CD14-positive monocyte (primary cell): ENCODE measurements at regions not wholly inside any gene's neighbourhood (a gene's known extent, or its start where the extent isn't known, plus 50 kb on each side); places are given as distances from the start of the nearest gene placed in this dataset.

Experiments used
- DNase-seq, 3 donors: peaks; one replicate each; pipeline ENCODE4 v3.0.0-alpha.2; 2011 to 2022
- H2AFZ ChIP-seq: 2 replicates; pipeline ENCODE4 v1.6.0; 2012; ENCODE audit warnings: mild to moderate bottlenecking, low read depth, low read length, inconsistent platforms; ENCODE audit not compliant: insufficient read depth, poor library complexity, severe bottlenecking
- H3K27ac ChIP-seq, 2 donors: 1 replicate in 1 of 2; 2 replicates in 1 of 2; pipeline ENCODE4 v1.5.1; 2012 to 2013; ENCODE audit warnings: low read length in 2 of 2, control low read depth in 1 of 2, inconsistent platforms in 1 of 2, low read depth in 1 of 2, mild to moderate bottlenecking in 1 of 2
- H3K27me3 ChIP-seq, 2 donors: one replicate each; pipeline versions ENCODE4 v1.6.0 to v1.6.1; 2011 to 2013; ENCODE audit warnings: low read length in 2 of 2; ENCODE audit not compliant: control insufficient read depth in 2 of 2, insufficient read depth in 2 of 2
- H3K36me3 ChIP-seq, 2 donors: replicated peaks in 1 of 2; 1 replicate in 1 of 2; 2 replicates in 1 of 2; pipeline versions ENCODE4 v1.5.1 to v1.6.1; 2012 to 2013; ENCODE audit warnings: low read length in 2 of 2, control low read depth in 1 of 2, inconsistent platforms in 1 of 2, mild to moderate bottlenecking in 1 of 2; ENCODE audit not compliant: insufficient read depth in 2 of 2, control insufficient read depth in 1 of 2
- H3K4me1 ChIP-seq, 2 donors: 1 replicate in 1 of 2; 2 replicates in 1 of 2; pipeline versions ENCODE4 v1.5.1 to v1.6.1; 2012 to 2013; ENCODE audit warnings: low read length in 2 of 2, control low read depth in 1 of 2, inconsistent platforms in 1 of 2, mild to moderate bottlenecking in 1 of 2, moderate library complexity in 1 of 2; ENCODE audit not compliant: insufficient read depth in 2 of 2, control insufficient read depth in 1 of 2
- H3K4me2 ChIP-seq: replicated peaks from 2 replicates; pipeline ENCODE3; 2012; ENCODE audit warnings: low read length, moderate library complexity, mild to moderate bottlenecking; ENCODE audit not compliant: poor library complexity, severe bottlenecking; ENCODE audit errors: extremely low read depth
- H3K4me3 ChIP-seq, 3 experiments: fragments of 200-600 bp in 1 of 3; sonication (generic) in 1 of 3; replicated peaks in 1 of 3; 1 replicate in 2 of 3; 2 replicates in 1 of 3; pipeline ENCODE4 v1.5.1; 2011 to 2013; ENCODE audit warnings: low read length in 3 of 3, mild to moderate bottlenecking in 3 of 3, control low read depth in 2 of 3, low read depth in 2 of 3, inconsistent platforms in 1 of 3, moderate library complexity in 1 of 3
- H3K79me2 ChIP-seq: 2 replicates; pipeline ENCODE4 v1.6.0; 2012; ENCODE audit warnings: mild to moderate bottlenecking, control low read depth, inconsistent platforms, low read length, moderate library complexity; ENCODE audit not compliant: insufficient read depth
- H3K9ac ChIP-seq: 2 replicates; pipeline ENCODE4 v1.6.0; 2017; ENCODE audit warnings: low read length, mild to moderate bottlenecking; ENCODE audit not compliant: insufficient read depth, poor library complexity, severe bottlenecking
- H3K9me3 ChIP-seq, 2 donors: replicated peaks in 1 of 2; 1 replicate in 1 of 2; 2 replicates in 1 of 2; pipeline versions ENCODE4 v1.5.1 to v1.6.1; 2012 to 2013; ENCODE audit warnings: low read length in 2 of 2, control low read depth in 1 of 2; ENCODE audit not compliant: control insufficient read depth in 1 of 2, insufficient read depth in 1 of 2
- H4K20me1 ChIP-seq: 2 replicates; pipeline ENCODE4 v1.6.0; 2012; ENCODE audit warnings: mild to moderate bottlenecking, low read length, control low read depth, moderate library complexity; ENCODE audit not compliant: insufficient read depth
- H3K27ac Mint-ChIP-seq, 7 donors: one replicate each; pipeline ENCODE4 v1.8.0; 2020; ENCODE audit warnings: mild to moderate bottlenecking in 7 of 7, mixed read lengths in 7 of 7, moderate library complexity in 6 of 7, inconsistent platforms in 2 of 7
- H3K27me3 Mint-ChIP-seq, 3 donors: one replicate each; pipeline ENCODE4 v1.8.0; 2021 to 2022; ENCODE audit warnings: low read depth in 3 of 3, mild to moderate bottlenecking in 3 of 3, mixed read lengths in 3 of 3, moderate library complexity in 3 of 3, inconsistent platforms in 1 of 3
- H3K36me3 Mint-ChIP-seq, 2 donors: one replicate each; pipeline ENCODE4 v1.8.0; 2020; ENCODE audit warnings: mixed read lengths in 2 of 2, inconsistent platforms in 1 of 2, mild to moderate bottlenecking in 1 of 2
- H3K4me1 Mint-ChIP-seq: one replicate; pipeline ENCODE4 v1.8.0; 2020; ENCODE audit warnings: mild to moderate bottlenecking, mixed read lengths
- H3K4me3 Mint-ChIP-seq, 2 donors: one replicate each; pipeline ENCODE4 v1.8.0; 2020; ENCODE audit warnings: mild to moderate bottlenecking in 2 of 2, mixed read lengths in 2 of 2, moderate library complexity in 1 of 2
- H3K9me3 Mint-ChIP-seq, 7 donors: one replicate each; pipeline ENCODE4 v1.8.0; 2020 to 2022; ENCODE audit warnings: mixed read lengths in 7 of 7, mild to moderate bottlenecking in 6 of 7, moderate library complexity in 6 of 7, inconsistent platforms in 2 of 7
- CTCF ChIP-seq: fragments of 200-600 bp; IDR thresholded peaks from one replicate; pipeline ENCODE4 v1.8.0; 2022; ENCODE audit warnings: antibody characterized with exemption, mild to moderate bottlenecking
- WGBS: methylation state at CpG from one replicate; pipeline ENCODE4 v1.1.5; 2013; ENCODE audit warnings: missing lambda C conversion rate; ENCODE audit not compliant: insufficient coverage; 5-methylcytosine and 5-hydroxymethylcytosine counted together
- intact Hi-C, 2 donors: fragments of 100-400 bp; cut with micrococcal nuclease; formaldehyde crosslinking; loops; one replicate each; pipeline versions ENCODE4 v1.15.0 to v1.15.1; 2023

- H3K4me1 ChIP-seq: no peaks in the 10 kb centered on the region
Observed at GRCh38 chr1:82728206-82728605, 927.5 kb downstream of the ADGRL2 start.

GRCh38 chr1:82724246-82724645 is 923.5 kb downstream of the ADGRL2 start:
- DNase-seq: no peak
- peaks cover 0 to 8% (median 1%) of the 10 kb centered on the region in 7 donors for H3K9me3 Mint-ChIP-seq
- H3K27me3 ChIP-seq: no peaks in the 10 kb centered on the region
- no peak overlapping the region for H3K4me3 Mint-ChIP-seq
- no peaks in the 10 kb centered on the region for H4K20me1 ChIP-seq
- no peaks in the 10 kb centered on the region for H3K9me3 ChIP-seq
- H3K27ac Mint-ChIP-seq: no peak overlapping the region
- no peaks in the 10 kb centered on the region for H3K4me1 Mint-ChIP-seq
- no peak overlapping the region for H3K27ac ChIP-seq
- no peak for TF ChIP-seq CTCF
- no peaks in the 10 kb centered on the region for H3K27me3 Mint-ChIP-seq
- H3K36me3 Mint-ChIP-seq: no peaks in the 10 kb centered on the region
- H2AFZ ChIP-seq: no peak overlapping the region
- no peak overlapping the region for H3K4me3 ChIP-seq
- H3K9ac ChIP-seq: no peak overlapping the region
- intact Hi-C loops: no loop called here
- H3K4me2 ChIP-seq: no peak overlapping the region
- no peaks in the 10 kb centered on the region for H3K79me2 ChIP-seq
- no CpG with 5 or more reads among the region's 2 CpGs for WGBS
- H3K36me3 ChIP-seq: no peaks in the 10 kb centered on the region
- H3K4me1 ChIP-seq: no peaks in the 10 kb centered on the region

More at GRCh38 chr1:82728206-82728605, 927.5 kb downstream of the ADGRL2 start:
- H3K4me3 Mint-ChIP-seq: no peak overlapping the region
- Histone ChIP-seq H2AFZ (no peak overlapping the region), H3K4me2 (no peak overlapping the region), H3K9me3 (peaks cover 0 to 14% of the 10 kb centered on the region in 2 donors), H3K4me3 (no peak overlapping the region), H4K20me1 (no peaks in the 10 kb centered on the region), H3K9ac (no peak overlapping the region), H3K36me3 (no peaks in the 10 kb centered on the region), H3K27ac (no peak overlapping the region), H3K79me2 (no peaks in the 10 kb centered on the region), H3K27me3 (no peaks in the 10 kb centered on the region)
- H3K9me3 Mint-ChIP-seq: peaks cover 0 to 14% (median 9%) of the 10 kb centered on the region in 7 donors
- no peak overlapping the region for H3K27ac Mint-ChIP-seq
- H3K4me1 Mint-ChIP-seq: no peaks in the 10 kb centered on the region
- intact Hi-C loops: no loop called here
- no peak for DNase-seq
- H3K36me3 Mint-ChIP-seq: no peaks in the 10 kb centered on the region
- peaks cover 0 to 2% (median 0%) of the 10 kb centered on the region in 3 donors for H3K27me3 Mint-ChIP-seq
- TF ChIP-seq CTCF: no peak
